ENCODE measurements at regions not wholly inside any gene's neighbourhood (a gene's known extent, or its start where the extent isn't known, plus 50 kb on each side); places are given as distances from the start of the nearest gene placed in this dataset.
A peak's percentile ranks its signal among the peaks of the same experiment; 100 is the strongest.

GRCh38 chr20:24376311-24377099, 92.9 kb upstream of the SYNDIG1 start:
- no peak for DNase-seq

GRCh38 chr20:24373372-24373771, 96.1 kb upstream of the SYNDIG1 start:
- no peak for DNase-seq

- DNase-seq = no peak
Observed at GRCh38 chr20:24370911-24371695, 98.3 kb upstream of the SYNDIG1 start.

- DNase-seq = no peak
Observed at GRCh38 chr20:24370249-24370648, 99.2 kb upstream of the SYNDIG1 start.

GRCh38 chr20:24368253-24368652, 101.2 kb upstream of the SYNDIG1 start:
- DNase-seq = no peak

- DNase-seq = no peak
Observed at GRCh38 chr20:24366336-24367004, 103.0 kb upstream of the SYNDIG1 start.

- no peak for DNase-seq
Observed at GRCh38 chr20:24365670-24366069, 103.8 kb upstream of the SYNDIG1 start.

GRCh38 chr20:24364482-24364881, 104.9 kb upstream of the SYNDIG1 start:
- DNase-seq = peak; percentile 81

- DNase-seq = no peak
Observed at GRCh38 chr20:24363031-24363430, 106.4 kb upstream of the SYNDIG1 start.

- peak; percentile 68 for DNase-seq
Observed at GRCh38 chr20:24362080-24362479, 107.3 kb upstream of the SYNDIG1 start.

GRCh38 chr20:24361541-24361940, 107.9 kb upstream of the SYNDIG1 start:
- no peak for DNase-seq

GRCh38 chr20:24360531-24360930, 108.9 kb upstream of the SYNDIG1 start:
- DNase-seq = no peak

- no peak for DNase-seq
Observed at GRCh38 chr20:24359321-24360027, 110.0 kb upstream of the SYNDIG1 start.

GRCh38 chr20:24357931-24358330, 111.5 kb upstream of the SYNDIG1 start:
- no peak for DNase-seq

GRCh38 chr20:24357177-24357576, 112.3 kb upstream of the SYNDIG1 start:
- no peak for DNase-seq

GRCh38 chr20:24353135-24353690, 116.2 kb upstream of the SYNDIG1 start:
- DNase-seq = no peak

- DNase-seq = no peak
Observed at GRCh38 chr20:24350923-24351368, 118.5 kb upstream of the SYNDIG1 start.

GRCh38 chr20:24341781-24342180, 127.6 kb upstream of the SYNDIG1 start:
- no peak for DNase-seq

- DNase-seq = no peak
Observed at GRCh38 chr20:24340933-24341332, 128.5 kb upstream of the SYNDIG1 start.

GRCh38 chr20:24339210-24339641, 130.2 kb upstream of the SYNDIG1 start:
- no peak for DNase-seq

- no peak for DNase-seq
Observed at GRCh38 chr20:24337551-24337950, 131.9 kb upstream of the SYNDIG1 start.

- DNase-seq = no peak
Observed at GRCh38 chr20:24337069-24337468, 132.4 kb upstream of the SYNDIG1 start.

- no peak for DNase-seq
Observed at GRCh38 chr20:24334830-24335229, 134.6 kb upstream of the SYNDIG1 start.
